ENCODE measurements at regions not wholly inside any gene's neighbourhood (a gene's known extent, or its start where the extent isn't known, plus 50 kb on each side); places are given as distances from the start of the nearest gene placed in this dataset.

GRCh38 chr14:98945611-98946570 lies 326.1 kb downstream of the BCL11B start:
- DNase-seq (ENCODE audit: low spot score) = no peak

GRCh38 chr14:98946940-98947339 lies 325.1 kb downstream of the BCL11B start:
- DNase-seq (ENCODE audit: low spot score) = no peak

- DNase-seq (ENCODE audit: low spot score) = no peak
Observed at GRCh38 chr14:98947911-98948595, 323.9 kb downstream of the BCL11B start.

GRCh38 chr14:98949051-98949450 lies 322.9 kb downstream of the BCL11B start:
- DNase-seq (ENCODE audit: low spot score) = no peak

- no peak for DNase-seq (ENCODE audit: low spot score)
Observed at GRCh38 chr14:98949481-98950135, 322.4 kb downstream of the BCL11B start.

- no peak for DNase-seq (ENCODE audit: low spot score)
Observed at GRCh38 chr14:98950353-98950895, 321.6 kb downstream of the BCL11B start.

GRCh38 chr14:98951031-98951430 lies 321.0 kb downstream of the BCL11B start:
- no peak for DNase-seq (ENCODE audit: low spot score)

GRCh38 chr14:98951521-98952152 lies 320.4 kb downstream of the BCL11B start:
- no peak for DNase-seq (ENCODE audit: low spot score)

GRCh38 chr14:98952593-98953350 lies 319.2 kb downstream of the BCL11B start:
- no peak for DNase-seq (ENCODE audit: low spot score)

- DNase-seq (ENCODE audit: low spot score) = peak; percentile 16
Observed at GRCh38 chr14:98953551-98954348, 318.2 kb downstream of the BCL11B start.

- DNase-seq (ENCODE audit: low spot score) = no peak
Observed at GRCh38 chr14:98954349-98955000, 317.5 kb downstream of the BCL11B start.

- no peak for DNase-seq (ENCODE audit: low spot score)
Observed at GRCh38 chr14:98955036-98955740, 316.8 kb downstream of the BCL11B start.

GRCh38 chr14:98955741-98956070 lies 316.3 kb downstream of the BCL11B start:
- no peak for DNase-seq (ENCODE audit: low spot score)

GRCh38 chr14:98956181-98956580 lies 315.8 kb downstream of the BCL11B start:
- DNase-seq (ENCODE audit: low spot score) = no peak

- DNase-seq (ENCODE audit: low spot score) = no peak
Observed at GRCh38 chr14:98956661-98957060, 315.3 kb downstream of the BCL11B start.

GRCh38 chr14:98957211-98958047 lies 314.6 kb downstream of the BCL11B start:
- DNase-seq (ENCODE audit: low spot score) = no peak

- no peak for DNase-seq (ENCODE audit: low spot score)
Observed at GRCh38 chr14:98958048-98958631, 313.9 kb downstream of the BCL11B start.

GRCh38 chr14:98958632-98959031 lies 313.4 kb downstream of the BCL11B start:
- no peak for DNase-seq (ENCODE audit: low spot score)

All from HuH-7 (cell line).